ENCODE measurements at regions not wholly inside any gene's neighbourhood (a gene's known extent, or its start where the extent isn't known, plus 50 kb on each side); places are given as distances from the start of the nearest gene placed in this dataset.

DNA sequence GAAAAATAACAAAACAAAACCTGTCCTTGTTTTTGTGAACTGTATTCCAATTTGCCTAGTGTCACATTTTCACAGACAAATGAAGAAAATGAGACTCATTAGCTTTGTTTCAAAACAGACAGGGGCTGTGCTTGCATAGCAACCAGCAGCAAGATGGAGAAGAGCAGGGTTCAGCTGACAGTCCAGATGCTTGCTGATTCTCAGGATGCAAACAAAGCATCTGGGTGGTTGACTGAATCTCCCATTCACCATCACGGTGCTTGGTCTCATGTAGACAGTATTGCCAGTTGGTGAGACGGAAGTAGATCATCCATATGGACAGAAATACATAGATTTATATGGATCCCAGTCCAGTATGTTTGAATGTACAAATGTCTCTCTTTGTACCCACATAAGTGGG, 326.8 kb downstream of the CCDC85A start:
- Histone ChIP-seq H3K18ac (ENCODE audit: extremely low read depth, low read length) (no peak overlapping the region), H2BK120ac (replicated peaks; ENCODE audit: low read depth, low read length) (no peak overlapping the region), H3K4me1 (replicated peaks in 1 of 4; ENCODE audit: control insufficient read depth in 3 of 4, insufficient read depth in 4 of 4, low read length in 3 of 4) (no peaks in the 10 kb centered on the region), H3K4me3 (ENCODE audit: extremely low read depth in 1 of 4, insufficient read depth in 2 of 4, low read depth in 3 of 4, low read length in 4 of 4) (no peak overlapping the region), H3K27me3 (replicated peaks in 1 of 4; ENCODE audit: control insufficient read depth in 3 of 4, extremely low read depth in 1 of 4, insufficient read depth in 3 of 4, low read length in 3 of 4) (no peaks in the 10 kb centered on the region), H3K23me2 (ENCODE audit: low read depth, low read length) (no peaks in the 10 kb centered on the region), H3K79me1 (ENCODE audit: low read depth, low read length) (no peaks in the 10 kb centered on the region), H4K20me1 (replicated peaks in 1 of 2; ENCODE audit: control insufficient read depth in 1 of 2, insufficient read depth in 2 of 2, low read length in 2 of 2) (no peaks in the 10 kb centered on the region), H3K9ac (replicated peaks in 1 of 4; ENCODE audit: extremely low read depth in 1 of 4, low read depth in 3 of 4, low read length in 3 of 4) (no peak overlapping the region), H3K9me3 (ENCODE audit: insufficient read depth in 2 of 2, low read depth in 1 of 2, low read length in 1 of 2) (0 out of 4 replicates have a peak, but pooled peaks cover 0 to 2% of the 10 kb centered on the region in 2 experiments), H2BK5ac (ENCODE audit: low read depth, low read length) (no peak overlapping the region), H3K14ac (ENCODE audit: insufficient read length) (no peak overlapping the region), H2BK12ac (ENCODE audit: low read depth, low read length) (no peak overlapping the region), H4K8ac (ENCODE audit: extremely low read depth, insufficient read depth, low read length) (no peak overlapping the region), H3K4me2 (ENCODE audit: insufficient read depth in 1 of 2, low read depth in 2 of 2, low read length in 2 of 2) (no peak overlapping the region), H3K23ac (ENCODE audit: insufficient read length) (no peak overlapping the region), H2AK5ac (ENCODE audit: low read depth, low read length) (no peak overlapping the region), H3K56ac (replicated peaks; ENCODE audit: insufficient read length, low read depth, low read length) (no peak overlapping the region), H3K4ac (replicated peaks; ENCODE audit: insufficient read length, low read depth, low read length) (no peak overlapping the region), H3K27ac (ENCODE audit: low read depth, low read length) (no peak overlapping the region), H2BK20ac (ENCODE audit: low read length) (no peak overlapping the region), H3K36me3 (ENCODE audit: control insufficient read depth in 2 of 4, insufficient read depth in 4 of 4, low read length in 3 of 4) (no peaks in the 10 kb centered on the region), H2AFZ (ENCODE audit: low read length) (no peak overlapping the region), H2BK15ac (ENCODE audit: low read length) (no peak overlapping the region), H4K91ac (replicated peaks; ENCODE audit: insufficient read length, low read length) (no peak overlapping the region), H3K79me2 (ENCODE audit: control insufficient read depth in 1 of 2, insufficient read depth in 2 of 2, low read length in 2 of 2) (no peaks in the 10 kb centered on the region), H4K5ac (ENCODE audit: insufficient read length, low read depth, low read length) (no peak overlapping the region)
- 88% methylated on average over 2 of the region's 2 CpGs; no CpG with 5 or more reads in 1 of the 2 experiments for WGBS, 2 experiments (ENCODE audit: extremely low coverage in 1 of 2, insufficient coverage in 1 of 2, insufficient read length in 1 of 2, insufficient replicate concordance in 2 of 2, low coverage in 1 of 2, low lambda C conversion rate in 2 of 2, missing lambda C conversion rate in 1 of 2)
- TF ChIP-seq BCL11A (IDR thresholded peaks at IDR 0.05; ENCODE audit: low read depth in 2 of 2, low read length in 2 of 2) (no peak), RAD21 (IDR thresholded peaks at IDR 0.05 in 1 of 2, conservative IDR thresholded peaks at IDR 0.05 in 1 of 2; ENCODE audit: low read depth in 2 of 2, low read length in 2 of 2) (no peak), RBBP5 (IDR thresholded peaks at IDR 0.05; ENCODE audit: borderline replicate concordance, low read depth, low read length) (no peak), RNF2 (IDR thresholded peaks at IDR 0.05; ENCODE audit: borderline replicate concordance, low read depth, low read length, missing control alignments, poor library complexity, severe bottlenecking) (no peak), BACH1 (IDR thresholded peaks at IDR 0.05; ENCODE audit: low read length) (no peak), HDAC2 (IDR thresholded peaks at IDR 0.05; ENCODE audit: borderline replicate concordance in 1 of 2, low read depth in 2 of 2, low read length in 2 of 2) (no peak), JUND (IDR thresholded peaks at IDR 0.05; ENCODE audit: low read length) (no peak), POLR2A (IDR thresholded peaks at IDR 0.05; ENCODE audit: control extremely low read depth in 1 of 2, low read depth in 2 of 2, low read length in 2 of 2) (no peak), SIRT6 (IDR thresholded peaks at IDR 0.05; ENCODE audit: low read length) (no peak), KDM5A (IDR thresholded peaks at IDR 0.05; ENCODE audit: low read length) (no peak)
- FAIRE-seq (no peak), DNase-seq (ENCODE audit: low read depth in 1 of 2, low spot score in 2 of 2) (no peak)
- POLR2A ChIA-PET (ENCODE audit: partially characterized antibody) = no interaction called here
- CTCF ChIA-PET (ENCODE audit: partially characterized antibody) = interaction anchor here (1.5 kb wide), 1 partner anchor 169 kb away, joined by 3 read pairs; no protein-coding TSS in a partner anchor

All from H1 (cell line).